ENCODE measurements at regions not wholly inside any gene's neighbourhood (a gene's known extent, or its start where the extent isn't known, plus 50 kb on each side); places are given as distances from the start of the nearest gene placed in this dataset.

- Mint-ChIP-seq H3K4me3 (no peak overlapping the region), H3K27me3 (no peaks in the 10 kb centered on the region), H3K36me3 (peaks cover 7% of the 10 kb centered on the region), H3K4me1 (ENCODE audit: unreplicated experiment) (no peaks in the 10 kb centered on the region), H3K27ac (no peak overlapping the region), H3K9me3 (peaks cover 26% of the 10 kb centered on the region)
- no peak for DNase-seq (ENCODE audit: extremely low spot score, unreplicated experiment)
- no peak for TF ChIP-seq CTCF (conservative IDR thresholded peaks at IDR 0.05)
Measured at GRCh38 chr3:174457758-174458157, 401.4 kb upstream of the NAALADL2 start.

- Mint-ChIP-seq H3K36me3 (no peaks in the 10 kb centered on the region), H3K4me3 (no peak overlapping the region), H3K4me1 (ENCODE audit: unreplicated experiment) (no peaks in the 10 kb centered on the region), H3K9me3 (peaks cover 7% of the 10 kb centered on the region), H3K27me3 (no peaks in the 10 kb centered on the region), H3K27ac (no peak overlapping the region)
- no peak for TF ChIP-seq CTCF (conservative IDR thresholded peaks at IDR 0.05)
- no peak for DNase-seq (ENCODE audit: extremely low spot score, unreplicated experiment)
Measured at GRCh38 chr3:174460831-174461230, 398.3 kb upstream of the NAALADL2 start.

GRCh38 chr3:174462916-174463315, 396.2 kb upstream of the NAALADL2 start:
- no peak for DNase-seq (ENCODE audit: extremely low spot score, unreplicated experiment)
- Mint-ChIP-seq H3K36me3 (no peaks in the 10 kb centered on the region), H3K4me3 (no peak overlapping the region), H3K4me1 (ENCODE audit: unreplicated experiment) (no peaks in the 10 kb centered on the region), H3K27ac (no peak overlapping the region), H3K27me3 (no peaks in the 10 kb centered on the region), H3K9me3 (no peaks in the 10 kb centered on the region)
- no peak for TF ChIP-seq CTCF (conservative IDR thresholded peaks at IDR 0.05)

- H3K27me3 Mint-ChIP-seq: no peaks in the 10 kb centered on the region
- H3K9me3 Mint-ChIP-seq: no peaks in the 10 kb centered on the region
- DNase-seq (ENCODE audit: extremely low spot score, unreplicated experiment): no peak
Measured at GRCh38 chr3:174465177-174465576, 394.0 kb upstream of the NAALADL2 start.

GRCh38 chr3:174466471-174467054, 392.6 kb upstream of the NAALADL2 start:
- no peak overlapping the region for H3K27ac Mint-ChIP-seq

More at GRCh38 chr3:174465177-174465576, 394.0 kb upstream of the NAALADL2 start:
- no peak for TF ChIP-seq CTCF (conservative IDR thresholded peaks at IDR 0.05)
- no peak overlapping the region for H3K27ac Mint-ChIP-seq
- H3K4me1 Mint-ChIP-seq (ENCODE audit: unreplicated experiment): no peaks in the 10 kb centered on the region
- H3K36me3 Mint-ChIP-seq: no peaks in the 10 kb centered on the region
- no peak overlapping the region for H3K4me3 Mint-ChIP-seq

More at GRCh38 chr3:174466471-174467054, 392.6 kb upstream of the NAALADL2 start:
- TF ChIP-seq CTCF (conservative IDR thresholded peaks at IDR 0.05): no peak
- H3K9me3 Mint-ChIP-seq: no peaks in the 10 kb centered on the region
- DNase-seq (ENCODE audit: extremely low spot score, unreplicated experiment): no peak
- no peaks in the 10 kb centered on the region for H3K4me1 Mint-ChIP-seq (ENCODE audit: unreplicated experiment)
- no peak overlapping the region for H3K4me3 Mint-ChIP-seq
- H3K36me3 Mint-ChIP-seq: no peaks in the 10 kb centered on the region
- no peaks in the 10 kb centered on the region for H3K27me3 Mint-ChIP-seq
